ENCODE measurements at regions not wholly inside any gene's neighbourhood (a gene's known extent, or its start where the extent isn't known, plus 50 kb on each side); places are given as distances from the start of the nearest gene placed in this dataset.

- TF ChIP-seq ZNF646 (CRISPR knock-in tag; IDR thresholded peaks at IDR 0.05) (peak; percentile 70; the same call in 1 of the 2 replicates), MTF1 (CRISPR knock-in tag; IDR thresholded peaks at IDR 0.05) (no peak), ELF3 (CRISPR knock-in tag; IDR thresholded peaks at IDR 0.05) (peak; percentile 44; the same call in 1 of the 2 replicates), MAFF (IDR thresholded peaks at IDR 0.05; ENCODE audit: low read depth, low read length) (peak; percentile 16; the same call in 1 of the 2 replicates), ZFP82 (CRISPR knock-in tag; IDR thresholded peaks at IDR 0.05; ENCODE audit: borderline replicate concordance) (no peak), ATF1 (CRISPR knock-in tag; IDR thresholded peaks at IDR 0.05) (0 out of 2 replicates have a peak, but pooled peaks have one; percentile 13), SNRNP70 (IDR thresholded peaks at IDR 0.05; ENCODE audit: low read depth, low read length) (no peak), HOXA7 (CRISPR knock-in tag; IDR thresholded peaks at IDR 0.05) (no peak), ISX (CRISPR knock-in tag; conservative IDR thresholded peaks at IDR 0.05) (no peak), ZIK1 (CRISPR knock-in tag; IDR thresholded peaks at IDR 0.05; ENCODE audit: borderline replicate concordance, low read depth) (no peak), SCMH1 (CRISPR knock-in tag; IDR thresholded peaks at IDR 0.05; ENCODE audit: borderline replicate concordance) (no peak), PAXIP1 (CRISPR knock-in tag; conservative IDR thresholded peaks at IDR 0.05) (peak; percentile 97), POLR2AphosphoS5 (IDR thresholded peaks at IDR 0.05; ENCODE audit: low read depth, low read length) (peak; percentile 42; the same call in 1 of the 2 replicates), HDAC6 (IDR thresholded peaks at IDR 0.05; ENCODE audit: low read depth, low read length) (no peak), ZFY (CRISPR knock-in tag; IDR thresholded peaks at IDR 0.05) (no peak), NCOR1 (IDR thresholded peaks at IDR 0.05; ENCODE audit: borderline replicate concordance, low read length) (peak; percentile 85; the same call in 1 of the 2 replicates), NFIC (IDR thresholded peaks at IDR 0.05; ENCODE audit: low read length) (peak; percentile 84), SAP130 (CRISPR knock-in tag; IDR thresholded peaks at IDR 0.05; ENCODE audit: low read depth) (peak; percentile 27; the same call in 1 of the 2 replicates)
- TF ChIP-seq, protein P1, sequence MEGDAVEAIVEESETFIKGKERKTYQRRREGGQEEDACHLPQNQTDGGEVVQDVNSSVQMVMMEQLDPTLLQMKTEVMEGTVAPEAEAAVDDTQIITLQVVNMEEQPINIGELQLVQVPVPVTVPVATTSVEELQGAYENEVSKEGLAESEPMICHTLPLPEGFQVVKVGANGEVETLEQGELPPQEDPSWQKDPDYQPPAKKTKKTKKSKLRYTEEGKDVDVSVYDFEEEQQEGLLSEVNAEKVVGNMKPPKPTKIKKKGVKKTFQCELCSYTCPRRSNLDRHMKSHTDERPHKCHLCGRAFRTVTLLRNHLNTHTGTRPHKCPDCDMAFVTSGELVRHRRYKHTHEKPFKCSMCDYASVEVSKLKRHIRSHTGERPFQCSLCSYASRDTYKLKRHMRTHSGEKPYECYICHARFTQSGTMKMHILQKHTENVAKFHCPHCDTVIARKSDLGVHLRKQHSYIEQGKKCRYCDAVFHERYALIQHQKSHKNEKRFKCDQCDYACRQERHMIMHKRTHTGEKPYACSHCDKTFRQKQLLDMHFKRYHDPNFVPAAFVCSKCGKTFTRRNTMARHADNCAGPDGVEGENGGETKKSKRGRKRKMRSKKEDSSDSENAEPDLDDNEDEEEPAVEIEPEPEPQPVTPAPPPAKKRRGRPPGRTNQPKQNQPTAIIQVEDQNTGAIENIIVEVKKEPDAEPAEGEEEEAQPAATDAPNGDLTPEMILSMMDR (CRISPR knock-in tag; IDR thresholded peaks at IDR 0.05): no peak
These were observed 81.6 kb upstream of the FAT1 start (continued) for GRCh38 chr4:186805020-186805820.
